ENCODE measurements at regions not wholly inside any gene's neighbourhood (a gene's known extent, or its start where the extent isn't known, plus 50 kb on each side); places are given as distances from the start of the nearest gene placed in this dataset.

GRCh38 chr5:85717203-85717563 is 900.6 kb upstream of the COX7C start:
- no peak for TF ChIP-seq EP300 (IDR thresholded peaks at IDR 0.05)
- TF ChIP-seq CTCF (IDR thresholded peaks at IDR 0.05): no peak
- no peak for TF ChIP-seq POLR2A (IDR thresholded peaks at IDR 0.05)

All from gastroesophageal sphincter (tissue), 3 donors.